ENCODE measurements at regions not wholly inside any gene's neighbourhood (a gene's known extent, or its start where the extent isn't known, plus 50 kb on each side); places are given as distances from the start of the nearest gene placed in this dataset.

GRCh38 chr11:92477686-92478085 lies 253.1 kb downstream of the FAT3 start:
- no peak for TF ChIP-seq POLR2A (IDR thresholded peaks at IDR 0.05)
- no peak for TF ChIP-seq CTCF (IDR thresholded peaks at IDR 0.05)
